ENCODE measurements at regions not wholly inside any gene's neighbourhood (a gene's known extent, or its start where the extent isn't known, plus 50 kb on each side); places are given as distances from the start of the nearest gene placed in this dataset.

DNA sequence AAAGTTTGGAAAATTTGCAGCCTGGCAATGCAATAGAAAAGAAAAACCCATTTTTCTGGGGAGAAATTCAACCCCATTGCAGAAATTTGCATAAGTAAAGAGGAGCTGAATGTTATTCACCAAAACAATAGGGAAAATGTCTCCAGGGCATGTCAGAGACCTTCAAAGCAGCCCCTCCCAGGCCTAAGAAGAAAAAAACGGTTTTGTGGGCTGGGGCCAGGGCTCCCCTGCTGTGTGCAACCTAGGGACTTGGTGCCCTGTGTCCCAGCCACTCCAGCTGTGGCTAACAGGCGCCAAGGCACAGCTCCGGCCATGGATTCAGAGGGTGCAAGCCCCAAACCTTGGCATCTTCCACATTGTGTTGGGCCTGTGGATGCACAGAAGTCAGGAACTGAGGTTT, 224.5 kb downstream of the TXNL1 start:
- Histone ChIP-seq H3K4me3 (ENCODE audit: low read length in 2 of 2) (no peak overlapping the region), H3K9me3 (ENCODE audit: control insufficient read depth in 2 of 2, low read length in 2 of 2) (no peaks in the 10 kb centered on the region), H3K27me3 (ENCODE audit: control insufficient read depth in 1 of 2, insufficient read depth in 2 of 2, low read length in 2 of 2) (no peaks in the 10 kb centered on the region), H3K27ac (ENCODE audit: low read length) (no peak overlapping the region), H3K4me1 (ENCODE audit: control insufficient read depth, insufficient read depth, low read length) (no peaks in the 10 kb centered on the region), H3K9ac (ENCODE audit: low read length in 2 of 2) (no peak overlapping the region), H3K36me3 (ENCODE audit: control insufficient read depth in 2 of 2, insufficient read depth in 2 of 2, low read length in 2 of 2) (no peaks in the 10 kb centered on the region)

DNA sequence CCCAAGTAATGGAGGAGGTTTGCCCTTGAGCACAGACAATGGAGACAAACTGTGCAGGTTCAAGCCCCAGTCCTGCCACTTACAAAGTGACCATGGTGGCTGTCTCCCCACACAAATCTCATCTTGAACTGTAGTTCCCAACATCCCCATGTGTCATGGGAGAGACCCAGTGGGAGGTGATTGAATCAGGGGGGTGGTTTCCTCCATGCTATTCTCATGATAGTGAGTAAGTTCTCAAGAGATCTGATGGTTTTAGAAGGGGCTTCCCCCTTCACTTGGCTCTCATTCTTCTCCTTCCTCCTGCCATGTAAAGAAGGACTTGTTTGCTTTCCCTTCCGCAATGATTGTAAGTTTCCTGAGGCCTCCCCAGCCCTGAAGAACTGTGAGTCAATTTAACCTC, 225.4 kb downstream of the TXNL1 start:
- Histone ChIP-seq H3K4me1 (ENCODE audit: control insufficient read depth, insufficient read depth, low read length) (no peaks in the 10 kb centered on the region), H3K9me3 (ENCODE audit: control insufficient read depth in 2 of 2, low read length in 2 of 2) (no peaks in the 10 kb centered on the region), H3K9ac (ENCODE audit: low read length in 2 of 2) (no peak overlapping the region), H3K27me3 (ENCODE audit: control insufficient read depth in 1 of 2, insufficient read depth in 2 of 2, low read length in 2 of 2) (no peaks in the 10 kb centered on the region), H3K4me3 (ENCODE audit: low read length in 2 of 2) (no peak overlapping the region), H3K27ac (ENCODE audit: low read length) (no peak overlapping the region), H3K36me3 (ENCODE audit: control insufficient read depth in 2 of 2, insufficient read depth in 2 of 2, low read length in 2 of 2) (no peaks in the 10 kb centered on the region)

DNA sequence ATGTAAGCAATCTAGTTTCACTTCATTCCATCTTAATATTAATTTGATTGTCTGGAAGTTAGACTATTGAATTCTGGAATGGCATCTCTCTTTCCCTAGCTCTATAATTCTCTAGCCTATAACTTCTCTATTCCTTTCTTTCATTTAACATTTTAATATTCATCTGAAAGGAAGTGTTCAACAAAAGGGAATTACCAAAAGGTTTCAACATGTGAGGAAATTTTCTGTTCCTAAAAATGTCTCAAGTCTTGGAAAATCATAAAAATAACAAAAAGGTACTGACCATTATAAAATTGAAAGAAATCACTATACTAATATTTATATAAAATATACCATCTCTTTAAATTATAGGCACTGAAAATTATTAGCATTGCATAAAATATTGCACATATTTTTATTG, 228.7 kb downstream of the TXNL1 start:
- H3K4me3 ChIP-seq (ENCODE audit: low read length in 2 of 2) = no peak overlapping the region

DNA sequence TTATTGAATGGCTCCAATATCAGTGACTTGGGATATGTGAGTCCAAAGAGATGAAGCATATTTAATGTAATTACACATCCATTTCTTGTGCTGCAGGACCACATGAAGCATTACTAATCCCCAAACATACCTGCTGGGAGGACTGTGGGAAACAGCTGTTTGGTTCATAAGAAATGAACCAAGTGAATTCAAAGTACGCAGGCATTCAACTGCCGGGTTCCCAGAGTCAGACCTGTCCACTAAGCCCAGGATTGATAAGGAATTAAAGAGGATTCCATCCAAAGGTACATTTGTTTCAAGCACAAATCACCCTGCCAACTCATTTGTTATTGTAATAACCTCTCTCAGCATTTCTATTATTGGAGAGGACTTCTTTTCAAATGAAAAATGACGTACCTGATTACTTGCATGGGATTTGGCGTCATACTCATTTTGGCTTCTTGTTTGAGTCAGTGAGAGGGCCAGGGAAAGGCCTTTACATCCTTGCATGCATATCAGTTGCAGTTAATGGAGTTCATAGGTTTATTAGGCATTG, 230.7 kb downstream of the TXNL1 start:
- Histone ChIP-seq H3K9ac (ENCODE audit: low read length in 2 of 2) (no peak overlapping the region), H3K4me3 (ENCODE audit: low read length in 2 of 2) (no peak overlapping the region), H3K36me3 (ENCODE audit: control insufficient read depth in 2 of 2, insufficient read depth in 2 of 2, low read length in 2 of 2) (no peaks in the 10 kb centered on the region), H3K27me3 (ENCODE audit: control insufficient read depth in 1 of 2, insufficient read depth in 2 of 2, low read length in 2 of 2) (no peaks in the 10 kb centered on the region), H3K4me1 (ENCODE audit: control insufficient read depth, insufficient read depth, low read length) (no peaks in the 10 kb centered on the region), H3K9me3 (ENCODE audit: control insufficient read depth in 2 of 2, low read length in 2 of 2) (no peaks in the 10 kb centered on the region), H3K27ac (ENCODE audit: low read length) (no peak overlapping the region)

More for the DNA sequence above, 228.7 kb downstream of the TXNL1 start:
- Histone ChIP-seq H3K27me3 (ENCODE audit: control insufficient read depth in 1 of 2, insufficient read depth in 2 of 2, low read length in 2 of 2) (no peaks in the 10 kb centered on the region), H3K27ac (ENCODE audit: low read length) (no peak overlapping the region), H3K4me1 (ENCODE audit: control insufficient read depth, insufficient read depth, low read length) (no peaks in the 10 kb centered on the region), H3K36me3 (ENCODE audit: control insufficient read depth in 2 of 2, insufficient read depth in 2 of 2, low read length in 2 of 2) (no peaks in the 10 kb centered on the region), H3K9ac (ENCODE audit: low read length in 2 of 2) (no peak overlapping the region), H3K9me3 (ENCODE audit: control insufficient read depth in 2 of 2, low read length in 2 of 2) (no peaks in the 10 kb centered on the region)

DNA sequence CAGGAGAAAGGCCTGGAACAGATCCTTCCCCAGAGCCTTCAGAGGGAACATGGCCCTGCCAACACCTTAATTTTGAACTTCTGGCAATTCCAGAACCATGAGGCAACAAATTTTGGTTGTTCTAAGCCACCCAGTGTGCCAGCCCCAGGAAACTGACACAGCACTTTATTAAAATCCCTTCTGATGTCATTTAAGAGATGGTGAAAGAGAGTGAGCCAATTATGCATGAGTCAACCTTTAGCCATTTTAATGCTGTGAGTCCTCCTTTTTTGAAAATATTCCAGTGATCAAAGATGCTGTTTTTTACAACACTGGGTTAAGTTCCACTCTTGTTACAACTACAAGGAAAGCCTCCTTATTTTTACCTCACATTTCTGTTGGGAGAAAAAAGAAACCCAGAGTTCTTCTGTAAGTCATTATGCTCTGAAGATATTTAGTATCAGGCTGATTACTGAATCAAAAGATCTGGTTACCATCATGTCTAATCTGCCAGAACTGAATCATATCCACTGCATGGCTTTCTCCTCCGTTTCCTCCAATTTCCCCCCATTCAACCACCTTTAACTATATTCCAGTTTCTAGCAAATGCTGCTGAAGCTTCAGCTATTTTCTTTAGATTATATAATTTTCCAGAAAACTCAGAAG, 235.4 kb downstream of the TXNL1 start:
- Histone ChIP-seq H3K27me3 (ENCODE audit: control insufficient read depth in 1 of 2, insufficient read depth in 2 of 2, low read length in 2 of 2) (no peaks in the 10 kb centered on the region), H3K36me3 (ENCODE audit: control insufficient read depth in 2 of 2, insufficient read depth in 2 of 2, low read length in 2 of 2) (no peaks in the 10 kb centered on the region), H3K9ac (ENCODE audit: low read length in 2 of 2) (no peak overlapping the region), H3K9me3 (ENCODE audit: control insufficient read depth in 2 of 2, low read length in 2 of 2) (no peaks in the 10 kb centered on the region), H3K4me3 (ENCODE audit: low read length in 2 of 2) (no peak overlapping the region), H3K27ac (ENCODE audit: low read length) (no peak overlapping the region), H3K4me1 (ENCODE audit: control insufficient read depth, insufficient read depth, low read length) (no peaks in the 10 kb centered on the region)

DNA sequence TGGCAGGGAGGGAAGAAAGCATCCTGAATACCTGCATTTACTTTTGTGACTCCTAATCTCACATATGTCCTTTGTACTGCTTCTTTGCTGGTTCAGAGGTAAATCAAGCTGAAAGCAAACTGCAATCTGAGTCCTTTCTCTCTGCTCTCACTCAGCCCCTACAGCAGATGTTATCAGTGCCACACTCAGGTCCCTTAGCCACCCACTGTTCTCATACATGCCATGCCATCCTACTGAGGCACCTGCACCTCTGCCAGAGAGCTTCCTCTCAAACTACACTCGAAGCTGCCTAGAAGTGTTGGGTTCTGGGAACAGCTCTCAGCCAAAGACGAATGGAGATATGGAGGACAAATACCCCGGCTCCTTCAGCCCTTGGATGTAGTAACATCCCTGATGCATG, 244.5 kb downstream of the TXNL1 start:
- Histone ChIP-seq H3K4me1 (ENCODE audit: control insufficient read depth, insufficient read depth, low read length) (no peaks in the 10 kb centered on the region), H3K4me3 (ENCODE audit: low read length in 2 of 2) (no peak overlapping the region), H3K9ac (ENCODE audit: low read length in 2 of 2) (no peak overlapping the region), H3K9me3 (ENCODE audit: control insufficient read depth in 2 of 2, low read length in 2 of 2) (no peaks in the 10 kb centered on the region), H3K27ac (ENCODE audit: low read length) (no peak overlapping the region), H3K27me3 (ENCODE audit: control insufficient read depth in 1 of 2, insufficient read depth in 2 of 2, low read length in 2 of 2) (no peaks in the 10 kb centered on the region), H3K36me3 (ENCODE audit: control insufficient read depth in 2 of 2, insufficient read depth in 2 of 2, low read length in 2 of 2) (no peaks in the 10 kb centered on the region)

DNA sequence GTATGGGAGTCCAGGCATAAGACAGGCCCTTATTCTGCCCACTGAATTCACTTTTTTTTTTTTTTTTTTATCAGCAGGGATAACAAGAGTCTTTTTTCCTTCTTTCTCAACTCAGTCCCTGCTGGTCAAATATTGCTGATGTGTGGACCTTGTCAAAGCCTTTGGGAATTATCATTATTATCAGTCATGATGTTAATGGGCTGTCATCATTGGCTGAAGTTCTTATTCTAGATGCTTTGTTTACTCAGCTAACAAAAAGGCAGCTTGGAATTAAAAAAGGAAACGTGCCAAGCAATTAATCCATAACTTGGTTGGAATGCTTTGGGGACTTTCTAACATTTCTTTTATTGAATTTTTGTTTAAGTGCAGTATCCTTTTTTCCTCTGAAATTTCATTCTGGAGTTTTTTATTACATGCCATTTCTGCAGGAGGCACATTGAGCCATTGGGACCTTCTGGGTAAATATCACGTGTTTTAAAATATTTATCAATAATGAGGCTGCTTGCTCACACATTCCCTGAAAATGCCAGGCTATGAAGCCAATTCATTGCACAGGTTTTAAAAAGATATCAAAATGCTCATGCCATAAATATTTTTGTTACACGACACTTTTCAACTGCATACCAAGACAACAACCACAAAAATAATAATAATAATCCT, 246.3 kb downstream of the TXNL1 start:
- Histone ChIP-seq H3K9me3 (ENCODE audit: control insufficient read depth in 2 of 2, low read length in 2 of 2) (no peaks in the 10 kb centered on the region), H3K36me3 (ENCODE audit: control insufficient read depth in 2 of 2, insufficient read depth in 2 of 2, low read length in 2 of 2) (no peaks in the 10 kb centered on the region), H3K27ac (ENCODE audit: low read length) (no peak overlapping the region), H3K27me3 (ENCODE audit: control insufficient read depth in 1 of 2, insufficient read depth in 2 of 2, low read length in 2 of 2) (no peaks in the 10 kb centered on the region), H3K4me1 (ENCODE audit: control insufficient read depth, insufficient read depth, low read length) (no peaks in the 10 kb centered on the region), H3K9ac (ENCODE audit: low read length in 2 of 2) (no peak overlapping the region), H3K4me3 (ENCODE audit: low read length in 2 of 2) (no peak overlapping the region)

DNA sequence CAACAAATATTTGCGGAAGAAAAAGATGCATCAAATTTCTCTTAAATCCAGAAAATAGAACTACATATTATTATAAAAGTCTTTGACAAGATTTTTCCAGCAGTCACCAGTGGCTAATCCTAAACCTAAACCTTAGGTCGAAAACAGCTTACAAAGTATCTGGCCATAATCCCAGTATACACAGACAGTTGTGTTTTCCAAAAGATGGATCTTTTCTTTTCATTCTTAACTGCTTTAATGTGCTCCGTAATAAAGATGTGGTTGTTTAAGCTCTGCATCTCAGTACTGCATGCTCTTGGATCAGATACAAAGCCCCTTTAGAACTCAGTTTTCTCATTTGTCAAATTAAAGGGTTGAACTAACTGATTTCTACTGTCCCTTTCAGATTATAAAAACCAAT, 247.8 kb downstream of the TXNL1 start:
- H3K4me3 ChIP-seq (ENCODE audit: low read length in 2 of 2) = no peak overlapping the region
- no peak overlapping the region for H3K27ac ChIP-seq (ENCODE audit: low read length)
- H3K27me3 ChIP-seq (ENCODE audit: control insufficient read depth in 1 of 2, insufficient read depth in 2 of 2, low read length in 2 of 2) = no peaks in the 10 kb centered on the region
- H3K36me3 ChIP-seq (ENCODE audit: control insufficient read depth in 2 of 2, insufficient read depth in 2 of 2, low read length in 2 of 2) = no peaks in the 10 kb centered on the region
- no peak overlapping the region for H3K9ac ChIP-seq (ENCODE audit: low read length in 2 of 2)
- no peaks in the 10 kb centered on the region for H3K9me3 ChIP-seq (ENCODE audit: control insufficient read depth in 2 of 2, low read length in 2 of 2)
- H3K4me1 ChIP-seq (ENCODE audit: control insufficient read depth, insufficient read depth, low read length) = no peaks in the 10 kb centered on the region

DNA sequence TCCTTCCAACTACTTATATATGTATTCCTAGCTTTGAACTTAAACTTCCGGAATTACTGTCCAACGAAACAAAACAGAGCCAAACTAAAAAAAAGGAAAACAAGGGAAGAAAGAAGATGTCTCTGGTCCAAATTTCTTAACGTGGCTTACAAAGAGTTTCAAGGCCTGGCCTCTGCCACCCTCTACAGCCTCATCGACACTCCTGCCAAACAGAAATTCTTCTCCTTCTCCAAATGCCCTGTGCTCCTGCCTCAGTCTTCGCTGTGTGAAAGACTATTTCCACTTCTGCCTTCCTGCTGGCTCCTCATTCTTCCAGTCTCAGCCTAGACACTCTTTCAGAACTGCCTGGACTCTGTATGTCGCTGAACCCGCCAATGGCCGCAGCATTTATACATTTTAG, 249.2 kb downstream of the TXNL1 start:
- Histone ChIP-seq H3K27me3 (ENCODE audit: control insufficient read depth in 1 of 2, insufficient read depth in 2 of 2, low read length in 2 of 2) (no peaks in the 10 kb centered on the region), H3K4me3 (ENCODE audit: low read length in 2 of 2) (no peak overlapping the region), H3K9ac (ENCODE audit: low read length in 2 of 2) (no peak overlapping the region), H3K36me3 (ENCODE audit: control insufficient read depth in 2 of 2, insufficient read depth in 2 of 2, low read length in 2 of 2) (no peaks in the 10 kb centered on the region), H3K4me1 (ENCODE audit: control insufficient read depth, insufficient read depth, low read length) (no peaks in the 10 kb centered on the region), H3K27ac (ENCODE audit: low read length) (no peak overlapping the region), H3K9me3 (ENCODE audit: control insufficient read depth in 2 of 2, low read length in 2 of 2) (no peaks in the 10 kb centered on the region)

DNA sequence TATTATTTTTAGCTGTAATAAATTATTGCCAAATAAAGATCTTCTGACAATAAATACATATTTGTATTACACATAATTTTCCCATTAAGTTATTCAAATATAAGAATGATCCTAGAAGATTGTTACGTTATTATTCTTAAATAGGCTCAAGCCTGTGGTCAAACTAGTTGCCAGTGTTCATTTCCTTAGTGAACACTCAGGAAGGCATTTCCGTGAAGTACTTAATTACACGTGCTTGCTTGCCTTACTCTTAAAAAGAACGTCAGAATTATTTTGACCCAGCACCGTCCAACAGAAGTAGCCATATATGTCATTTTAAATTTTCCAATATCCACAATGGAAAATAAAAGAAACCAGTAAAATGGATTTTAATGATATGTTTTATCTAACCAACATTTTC, 249.8 kb downstream of the TXNL1 start:
- H3K9me3 ChIP-seq (ENCODE audit: control insufficient read depth in 2 of 2, low read length in 2 of 2) = no peaks in the 10 kb centered on the region
- H3K36me3 ChIP-seq (ENCODE audit: control insufficient read depth in 2 of 2, insufficient read depth in 2 of 2, low read length in 2 of 2) = no peaks in the 10 kb centered on the region
- no peak overlapping the region for H3K4me3 ChIP-seq (ENCODE audit: low read length in 2 of 2)
- H3K9ac ChIP-seq (ENCODE audit: low read length in 2 of 2) = no peak overlapping the region
- H3K27me3 ChIP-seq (ENCODE audit: control insufficient read depth in 1 of 2, insufficient read depth in 2 of 2, low read length in 2 of 2) = no peaks in the 10 kb centered on the region
- no peak overlapping the region for H3K27ac ChIP-seq (ENCODE audit: low read length)
- H3K4me1 ChIP-seq (ENCODE audit: control insufficient read depth, insufficient read depth, low read length) = no peaks in the 10 kb centered on the region

DNA sequence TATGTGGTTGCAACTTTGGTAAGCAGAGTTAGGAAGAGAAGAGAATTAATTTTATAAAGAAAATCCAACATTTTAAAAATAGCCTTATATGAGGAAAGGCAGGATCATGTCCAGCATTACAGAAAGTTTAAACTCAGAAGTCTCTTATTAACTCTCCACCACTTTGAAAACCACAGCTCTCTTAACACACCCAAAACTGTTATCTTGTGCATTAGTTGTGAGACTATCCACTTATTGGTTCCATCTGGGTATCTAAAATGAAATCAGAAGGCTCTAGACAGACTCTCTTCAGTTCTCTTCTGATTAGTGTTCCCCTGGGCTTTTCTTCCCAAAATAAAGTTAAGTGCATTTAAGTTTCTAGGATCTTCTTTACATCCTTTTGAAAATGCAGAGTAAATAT, 251.5 kb downstream of the TXNL1 start:
- H3K36me3 ChIP-seq (ENCODE audit: control insufficient read depth in 2 of 2, insufficient read depth in 2 of 2, low read length in 2 of 2) = no peaks in the 10 kb centered on the region
- no peaks in the 10 kb centered on the region for H3K27me3 ChIP-seq (ENCODE audit: control insufficient read depth in 1 of 2, insufficient read depth in 2 of 2, low read length in 2 of 2)
- H3K9ac ChIP-seq (ENCODE audit: low read length in 2 of 2) = no peak overlapping the region
- no peaks in the 10 kb centered on the region for H3K4me1 ChIP-seq (ENCODE audit: control insufficient read depth, insufficient read depth, low read length)
- H3K9me3 ChIP-seq (ENCODE audit: control insufficient read depth in 2 of 2, low read length in 2 of 2) = no peaks in the 10 kb centered on the region
- no peak overlapping the region for H3K4me3 ChIP-seq (ENCODE audit: low read length in 2 of 2)
- H3K27ac ChIP-seq (ENCODE audit: low read length) = no peak overlapping the region

All from stomach smooth muscle (tissue), 2 donors.